ENCODE measurements at regions not wholly inside any gene's neighbourhood (a gene's known extent, or its start where the extent isn't known, plus 50 kb on each side); places are given as distances from the start of the nearest gene placed in this dataset.

DNA sequence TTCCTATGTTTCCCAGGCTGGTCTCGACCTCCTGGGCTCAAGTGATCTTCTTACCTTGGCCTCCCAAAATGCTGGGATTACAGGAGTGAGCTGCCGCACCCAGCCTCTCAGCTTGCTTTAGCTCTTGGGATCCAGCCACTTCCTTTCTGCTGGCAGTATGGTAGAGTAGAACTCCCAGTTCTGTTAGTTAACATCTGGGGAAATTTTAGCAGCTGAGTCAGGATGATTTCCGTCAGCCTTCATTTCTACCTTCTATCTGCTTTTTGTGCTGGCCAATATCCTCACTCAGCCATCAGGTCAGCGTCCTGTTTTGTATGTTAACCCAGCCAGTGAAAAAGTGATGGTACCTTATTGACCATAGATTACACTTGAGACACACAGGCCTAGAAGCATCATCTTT, 59.3 kb upstream of the GPC4 start:
- no peak for TF ChIP-seq RCOR1 (IDR thresholded peaks at IDR 0.05; ENCODE audit: low read depth, low read length)
- TF ChIP-seq EP300 (IDR thresholded peaks at IDR 0.05): no peak
- TF ChIP-seq, protein P1, sequence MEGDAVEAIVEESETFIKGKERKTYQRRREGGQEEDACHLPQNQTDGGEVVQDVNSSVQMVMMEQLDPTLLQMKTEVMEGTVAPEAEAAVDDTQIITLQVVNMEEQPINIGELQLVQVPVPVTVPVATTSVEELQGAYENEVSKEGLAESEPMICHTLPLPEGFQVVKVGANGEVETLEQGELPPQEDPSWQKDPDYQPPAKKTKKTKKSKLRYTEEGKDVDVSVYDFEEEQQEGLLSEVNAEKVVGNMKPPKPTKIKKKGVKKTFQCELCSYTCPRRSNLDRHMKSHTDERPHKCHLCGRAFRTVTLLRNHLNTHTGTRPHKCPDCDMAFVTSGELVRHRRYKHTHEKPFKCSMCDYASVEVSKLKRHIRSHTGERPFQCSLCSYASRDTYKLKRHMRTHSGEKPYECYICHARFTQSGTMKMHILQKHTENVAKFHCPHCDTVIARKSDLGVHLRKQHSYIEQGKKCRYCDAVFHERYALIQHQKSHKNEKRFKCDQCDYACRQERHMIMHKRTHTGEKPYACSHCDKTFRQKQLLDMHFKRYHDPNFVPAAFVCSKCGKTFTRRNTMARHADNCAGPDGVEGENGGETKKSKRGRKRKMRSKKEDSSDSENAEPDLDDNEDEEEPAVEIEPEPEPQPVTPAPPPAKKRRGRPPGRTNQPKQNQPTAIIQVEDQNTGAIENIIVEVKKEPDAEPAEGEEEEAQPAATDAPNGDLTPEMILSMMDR (IDR thresholded peaks at IDR 0.05): no peak
- TF ChIP-seq RFX5 (IDR thresholded peaks at IDR 0.05): no peak
- no peak for TF ChIP-seq POLR2A (IDR thresholded peaks at IDR 0.05; ENCODE audit: low read length)
- TF ChIP-seq EHMT2 (IDR thresholded peaks at IDR 0.05; ENCODE audit: low read depth): no peak
- TF ChIP-seq, protein P2, sequence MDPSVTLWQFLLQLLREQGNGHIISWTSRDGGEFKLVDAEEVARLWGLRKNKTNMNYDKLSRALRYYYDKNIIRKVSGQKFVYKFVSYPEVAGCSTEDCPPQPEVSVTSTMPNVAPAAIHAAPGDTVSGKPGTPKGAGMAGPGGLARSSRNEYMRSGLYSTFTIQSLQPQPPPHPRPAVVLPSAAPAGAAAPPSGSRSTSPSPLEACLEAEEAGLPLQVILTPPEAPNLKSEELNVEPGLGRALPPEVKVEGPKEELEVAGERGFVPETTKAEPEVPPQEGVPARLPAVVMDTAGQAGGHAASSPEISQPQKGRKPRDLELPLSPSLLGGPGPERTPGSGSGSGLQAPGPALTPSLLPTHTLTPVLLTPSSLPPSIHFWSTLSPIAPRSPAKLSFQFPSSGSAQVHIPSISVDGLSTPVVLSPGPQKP (IDR thresholded peaks at IDR 0.05; ENCODE audit: low read depth, low read length): no peak
- no peak for TF ChIP-seq ZSCAN20 (CRISPR knock-in tag; IDR thresholded peaks at IDR 0.05)
- TF ChIP-seq CHD2 (IDR thresholded peaks at IDR 0.05; ENCODE audit: low read length, partially characterized antibody): no peak
- TF ChIP-seq HEYL (CRISPR knock-in tag; IDR thresholded peaks at IDR 0.05): no peak
- TF ChIP-seq FOSB (CRISPR knock-in tag; IDR thresholded peaks at IDR 0.05): no peak
- TF ChIP-seq JUNB (IDR thresholded peaks at IDR 0.05): no peak
- TF ChIP-seq SMC3 (IDR thresholded peaks at IDR 0.05): no peak
